ENCODE measurements at regions not wholly inside any gene's neighbourhood (a gene's known extent, or its start where the extent isn't known, plus 50 kb on each side); places are given as distances from the start of the nearest gene placed in this dataset.

DNA sequence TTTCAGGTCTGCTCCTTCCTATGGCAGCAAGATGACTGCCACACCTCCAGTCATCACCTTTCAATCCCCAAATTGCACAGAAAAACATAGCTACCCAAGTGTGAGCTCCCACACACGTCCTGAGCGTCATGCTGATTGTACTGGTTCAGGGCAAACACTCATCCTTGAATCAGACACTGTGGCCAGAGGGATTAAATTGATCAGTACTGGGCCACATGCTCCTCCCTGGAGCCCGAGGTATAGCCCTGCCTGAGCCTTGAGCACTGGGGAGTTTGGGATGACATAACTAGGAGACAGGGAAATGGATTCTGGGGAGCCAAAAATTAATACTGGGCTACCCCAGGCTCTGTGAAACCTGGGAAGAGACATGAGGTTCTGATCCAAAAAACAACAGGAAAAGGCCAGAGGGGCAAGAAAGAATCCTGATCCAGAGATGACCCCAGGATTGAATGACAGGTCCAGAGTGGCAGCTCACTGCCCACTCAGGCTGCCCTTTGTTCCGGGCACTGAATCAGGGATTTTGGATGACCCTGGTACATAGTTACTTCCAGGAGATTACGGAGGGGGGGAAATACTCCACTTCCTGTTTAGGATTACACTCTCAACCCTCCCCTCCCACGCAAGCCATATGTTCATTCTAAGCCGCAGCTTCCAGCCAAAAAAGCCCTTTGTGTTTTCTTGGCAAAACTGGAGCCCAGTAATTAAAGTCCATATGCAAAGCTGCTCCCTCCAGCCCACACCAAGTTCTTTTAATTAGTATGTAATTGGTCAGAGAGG lies 141.6 kb upstream of the SPRY4 start:
- TF ChIP-seq CTCF (IDR thresholded peaks at IDR 0.05) (no peak), POLR2A (IDR thresholded peaks at IDR 0.05) (no peak)

Measured in lower leg skin (tissue), 3 donors.